ENCODE measurements at regions not wholly inside any gene's neighbourhood (a gene's known extent, or its start where the extent isn't known, plus 50 kb on each side); places are given as distances from the start of the nearest gene placed in this dataset.
"Not testable (repeated sequence)": the region's sequence is repeated elsewhere in the genome, so short reads cannot be mapped to it uniquely, and the experiment has no call there.

- Mint-ChIP-seq H3K4me1 (no peaks in the 10 kb centered on the region), H3K9me3 (ENCODE audit: insufficient read depth) (no peaks in the 10 kb centered on the region), H3K27me3 (peaks cover 16% of the 10 kb centered on the region), H3K27ac (no peak overlapping the region), H3K4me3 (no peak overlapping the region)
- no peak overlapping the region for H3K4me3 ChIP-seq (ENCODE audit: control extremely low read depth in 1 of 5, extremely low read depth in 1 of 5, insufficient read depth in 1 of 5, low read depth in 2 of 5, low read length in 4 of 5)
- peaks cover 0 to 3% (median 0%) of the 10 kb centered on the region in 4 experiments for H3K27me3 ChIP-seq (replicated peaks in 1 of 4; ENCODE audit: control extremely low read depth in 1 of 4, control insufficient read depth in 3 of 4, insufficient read depth in 4 of 4, low read length in 3 of 4)
- H3K36me3 ChIP-seq (replicated peaks in 1 of 2; ENCODE audit: control extremely low read depth in 1 of 2, control insufficient read depth in 1 of 2, extremely low read depth in 1 of 2, insufficient read depth in 2 of 2, low read length in 1 of 2) = no peaks in the 10 kb centered on the region
- ATAC-seq (ENCODE audit: low read depth) (no peak), DNase-seq (no peak)
- no peaks in the 10 kb centered on the region for H3K9me3 ChIP-seq (ENCODE audit: control extremely low read depth in 1 of 3, control insufficient read depth in 2 of 3, insufficient read depth in 1 of 3, low read length in 2 of 3)
- TF ChIP-seq EZH2 (IDR thresholded peaks at IDR 0.05; ENCODE audit: borderline replicate concordance, insufficient read depth, low read depth, low read length, poor library complexity, severe bottlenecking) = no peak
- WGBS (ENCODE audit: insufficient coverage) = 83% methylated on average over 4 of the region's 4 CpGs
- H3K4me2 ChIP-seq (replicated peaks; ENCODE audit: low read depth, low read length, poor library complexity, severe bottlenecking) = no peak overlapping the region
- no peaks in the 10 kb centered on the region for H4K20me1 ChIP-seq (ENCODE audit: control insufficient read depth, insufficient read depth, low read length, poor library complexity, severe bottlenecking)
- ChIA-PET POLR2A (no interaction called here), CTCF (interaction anchor here (0.6 to 1.5 kb wide), 4 partner anchors 264 to 964 kb away, joined by 3 to 9 read pairs (median 4); no protein-coding TSS in a partner anchor)
- H3K9ac ChIP-seq (ENCODE audit: low read length) = no peak overlapping the region
- no peak overlapping the region for H3K27ac ChIP-seq (ENCODE audit: low read length in 2 of 2)
- no peaks in the 10 kb centered on the region for H3K79me2 ChIP-seq (ENCODE audit: control insufficient read depth, insufficient read depth, low read length)
- H2AFZ ChIP-seq (ENCODE audit: insufficient read depth, low read depth, low read length, poor library complexity, severe bottlenecking) = no peak overlapping the region
- H3K4me1 ChIP-seq (ENCODE audit: control insufficient read depth in 2 of 2, insufficient read depth in 2 of 2, low read length in 2 of 2) = no peaks in the 10 kb centered on the region
- intact Hi-C loops (cut with micrococcal nuclease) = loop anchor here (1.0 kb wide), 1 partner anchor 71 kb away; no protein-coding TSS in a partner anchor
These were observed 198.3 kb downstream of the RPS24 start for GRCh38 chr10:78231939-78232338.

DNA sequence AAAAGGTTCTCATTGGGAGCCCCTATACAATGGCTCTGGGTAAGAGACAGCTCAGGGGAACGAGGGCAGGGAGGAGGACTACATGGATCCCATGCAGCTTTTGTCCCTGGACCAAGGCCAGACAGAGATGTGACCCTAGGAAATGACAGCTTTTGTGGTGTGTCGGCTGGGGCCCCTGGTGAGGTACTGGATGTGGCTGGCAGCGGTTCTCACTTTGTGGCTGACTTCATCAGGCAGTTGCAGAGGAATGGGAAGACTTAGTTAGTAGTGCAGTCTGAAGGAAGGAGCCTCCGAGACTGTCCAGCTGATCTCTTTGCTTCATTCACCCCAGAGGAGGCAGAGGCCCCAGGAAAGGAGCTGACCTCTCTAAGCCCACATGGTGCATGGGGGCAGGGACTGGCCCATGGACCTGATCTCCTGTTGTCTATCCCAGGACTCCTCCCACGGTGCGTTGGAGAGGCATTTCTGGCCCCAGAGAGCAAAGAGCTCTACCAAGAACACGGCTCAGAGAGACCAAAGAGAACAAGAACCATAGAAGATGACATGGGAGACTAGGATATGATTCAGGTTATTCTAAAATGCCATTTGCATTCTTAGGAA is 202.9 kb downstream of the RPS24 start:
- no peak overlapping the region for H3K4me3 ChIP-seq (ENCODE audit: control extremely low read depth in 1 of 5, extremely low read depth in 1 of 5, insufficient read depth in 1 of 5, low read depth in 2 of 5, low read length in 4 of 5)
- no peaks in the 10 kb centered on the region for H4K20me1 ChIP-seq (ENCODE audit: control insufficient read depth, insufficient read depth, low read length, poor library complexity, severe bottlenecking)
- no peaks in the 10 kb centered on the region for H3K36me3 ChIP-seq (replicated peaks in 1 of 2; ENCODE audit: control extremely low read depth in 1 of 2, control insufficient read depth in 1 of 2, extremely low read depth in 1 of 2, insufficient read depth in 2 of 2, low read length in 1 of 2)
- H3K9ac ChIP-seq (ENCODE audit: low read length) = no peak overlapping the region
- no peaks in the 10 kb centered on the region for H3K79me2 ChIP-seq (ENCODE audit: control insufficient read depth, insufficient read depth, low read length)
- no peak for DNase-seq
- no peak for ATAC-seq (ENCODE audit: low read depth)
- no peaks in the 10 kb centered on the region for H3K9me3 ChIP-seq (ENCODE audit: control extremely low read depth in 1 of 3, control insufficient read depth in 2 of 3, insufficient read depth in 1 of 3, low read length in 2 of 3)
- Mint-ChIP-seq H3K27me3 (peaks cover 19% of the 10 kb centered on the region), H3K4me1 (no peaks in the 10 kb centered on the region), H3K27ac (no peak overlapping the region), H3K9me3 (ENCODE audit: insufficient read depth) (no peaks in the 10 kb centered on the region), H3K4me3 (no peak overlapping the region)
- CTCF ChIA-PET = no interaction called here
- intact Hi-C loops (cut with micrococcal nuclease) = no loop called here
- H3K4me2 ChIP-seq (replicated peaks; ENCODE audit: low read depth, low read length, poor library complexity, severe bottlenecking) = no peak overlapping the region
- H2AFZ ChIP-seq (ENCODE audit: insufficient read depth, low read depth, low read length, poor library complexity, severe bottlenecking) = no peak overlapping the region
- no peaks in the 10 kb centered on the region for H3K4me1 ChIP-seq (ENCODE audit: control insufficient read depth in 2 of 2, insufficient read depth in 2 of 2, low read length in 2 of 2)
- WGBS (ENCODE audit: insufficient coverage) = 36% methylated on average over 6 of the region's 7 CpGs
- H3K27ac ChIP-seq (ENCODE audit: low read length in 2 of 2) = no peak overlapping the region
- no peak for TF ChIP-seq CTCF (IDR thresholded peaks at IDR 0.05)
- TF ChIP-seq EZH2 (IDR thresholded peaks at IDR 0.05; ENCODE audit: borderline replicate concordance, insufficient read depth, low read depth, low read length, poor library complexity, severe bottlenecking) = no peak
- POLR2A ChIA-PET = no interaction called here
- peaks cover 0 to 5% (median 1%) of the 10 kb centered on the region in 4 experiments for H3K27me3 ChIP-seq (replicated peaks in 1 of 4; ENCODE audit: control extremely low read depth in 1 of 4, control insufficient read depth in 3 of 4, insufficient read depth in 4 of 4, low read length in 3 of 4)

- H3K4me3 Mint-ChIP-seq; H3K9me3 ChIP-seq (ENCODE audit: control extremely low read depth in 1 of 3, control insufficient read depth in 2 of 3, insufficient read depth in 1 of 3, low read length in 2 of 3); ATAC-seq (ENCODE audit: low read depth); H3K4me2 ChIP-seq (replicated peaks; ENCODE audit: low read depth, low read length, poor library complexity, severe bottlenecking); CTCF ChIA-PET; H3K9ac ChIP-seq (ENCODE audit: low read length); H2AFZ ChIP-seq (ENCODE audit: insufficient read depth, low read depth, low read length, poor library complexity, severe bottlenecking); H3K4me3 ChIP-seq (ENCODE audit: control extremely low read depth in 1 of 5, extremely low read depth in 1 of 5, insufficient read depth in 1 of 5, low read depth in 2 of 5, low read length in 4 of 5); H4K20me1 ChIP-seq (ENCODE audit: control insufficient read depth, insufficient read depth, low read length, poor library complexity, severe bottlenecking); H3K4me1 Mint-ChIP-seq; H3K36me3 ChIP-seq (replicated peaks in 1 of 2; ENCODE audit: control extremely low read depth in 1 of 2, control insufficient read depth in 1 of 2, extremely low read depth in 1 of 2, insufficient read depth in 2 of 2, low read length in 1 of 2); H3K27ac ChIP-seq (ENCODE audit: low read length in 2 of 2); DNase-seq; intact Hi-C loops (cut with micrococcal nuclease); H3K4me1 ChIP-seq (ENCODE audit: control insufficient read depth in 2 of 2, insufficient read depth in 2 of 2, low read length in 2 of 2); H3K27ac Mint-ChIP-seq; H3K79me2 ChIP-seq (ENCODE audit: control insufficient read depth, insufficient read depth, low read length); H3K27me3 ChIP-seq (replicated peaks in 1 of 4; ENCODE audit: control extremely low read depth in 1 of 4, control insufficient read depth in 3 of 4, insufficient read depth in 4 of 4, low read length in 3 of 4); POLR2A ChIA-PET; H3K9me3 Mint-ChIP-seq (ENCODE audit: insufficient read depth): not testable (repeated sequence)
- WGBS (ENCODE audit: insufficient coverage) = no CpG with 5 or more reads among the region's 5 CpGs
- peaks cover 19% of the 10 kb centered on the region for H3K27me3 Mint-ChIP-seq
These were observed 204.3 kb downstream of the RPS24 start for GRCh38 chr10:78237951-78238350.
